Mucosa of stomach (tissue), 1 donor: ENCODE measurements at regions not wholly inside any gene's neighbourhood (a gene's known extent, or its start where the extent isn't known, plus 50 kb on each side); places are given as distances from the start of the nearest gene placed in this dataset.
"Not testable (repeated sequence)": the region's sequence is repeated elsewhere in the genome, so short reads cannot be mapped to it uniquely, and the experiment has no call there.

Experiments used
- H3K27me3 ChIP-seq: one replicate; pipeline ENCODE4 v1.7.0; 2013; ENCODE audit warnings: mild to moderate bottlenecking, low read length; ENCODE audit not compliant: control insufficient read depth, insufficient read depth
- H3K36me3 ChIP-seq: one replicate; pipeline ENCODE4 v1.7.0; 2013; ENCODE audit warnings: low read length; ENCODE audit not compliant: control insufficient read depth, insufficient read depth
- H3K4me1 ChIP-seq: one replicate; pipeline ENCODE4 v1.7.0; 2013; ENCODE audit warnings: mild to moderate bottlenecking, low read length; ENCODE audit not compliant: control insufficient read depth, insufficient read depth
- H3K4me3 ChIP-seq: one replicate; pipeline ENCODE4 v1.7.0; 2013; ENCODE audit warnings: low read length
- H3K9ac ChIP-seq: one replicate; pipeline ENCODE4 v1.7.0; 2013; ENCODE audit warnings: mild to moderate bottlenecking, low read length, moderate library complexity
- H3K9me3 ChIP-seq: one replicate; pipeline ENCODE4 v1.7.0; 2013; ENCODE audit warnings: mild to moderate bottlenecking, low read length, moderate library complexity; ENCODE audit not compliant: control insufficient read depth
- donor health status: Pancreatic carcinoma.

GRCh38 chr6:106790149-106790770, 160.9 kb downstream of the QRSL1 start:
- no peaks in the 10 kb centered on the region for H3K9me3 ChIP-seq
- no peaks in the 10 kb centered on the region for H3K27me3 ChIP-seq
- no peak overlapping the region for H3K9ac ChIP-seq
- peaks cover 13% of the 10 kb centered on the region for H3K4me1 ChIP-seq
- no peak overlapping the region for H3K4me3 ChIP-seq
- no peaks in the 10 kb centered on the region for H3K36me3 ChIP-seq

- Histone ChIP-seq H3K27me3 (no peaks in the 10 kb centered on the region), H3K9ac (no peak overlapping the region), H3K36me3 (no peaks in the 10 kb centered on the region), H3K4me3 (no peak overlapping the region), H3K4me1 (peaks cover 13% of the 10 kb centered on the region), H3K9me3 (no peaks in the 10 kb centered on the region)
These were observed 160.2 kb downstream of the QRSL1 start for GRCh38 chr6:106789428-106790148.

- peaks cover 18% of the 10 kb centered on the region for H3K4me1 ChIP-seq
- H3K4me3 ChIP-seq = no peak overlapping the region
- no peaks in the 10 kb centered on the region for H3K36me3 ChIP-seq
- H3K27me3 ChIP-seq = no peaks in the 10 kb centered on the region
- H3K9ac ChIP-seq = no peak overlapping the region
- H3K9me3 ChIP-seq = no peaks in the 10 kb centered on the region
These were observed 159.4 kb downstream of the QRSL1 start for GRCh38 chr6:106788761-106789160.

- Histone ChIP-seq H3K9me3 (no peaks in the 10 kb centered on the region), H3K9ac (no peak overlapping the region), H3K4me1 (peaks cover 30% of the 10 kb centered on the region), H3K4me3 (no peak overlapping the region), H3K27me3 (no peaks in the 10 kb centered on the region), H3K36me3 (no peaks in the 10 kb centered on the region)
These were observed 158.2 kb downstream of the QRSL1 start for GRCh38 chr6:106787327-106788196.

- no peaks in the 10 kb centered on the region for H3K27me3 ChIP-seq
- no peak overlapping the region for H3K9ac ChIP-seq
- H3K4me3 ChIP-seq = no peak overlapping the region
- no peaks in the 10 kb centered on the region for H3K36me3 ChIP-seq
- H3K9me3 ChIP-seq = no peaks in the 10 kb centered on the region
- H3K4me1 ChIP-seq = peaks cover 42% of the 10 kb centered on the region
These were observed 155.9 kb downstream of the QRSL1 start for GRCh38 chr6:106785298-106785697.

GRCh38 chr6:106783640-106784566, 154.5 kb downstream of the QRSL1 start:
- H3K4me1 ChIP-seq = peaks cover 42% of the 10 kb centered on the region
- H3K4me3 ChIP-seq = no peak overlapping the region
- no peaks in the 10 kb centered on the region for H3K36me3 ChIP-seq
- no peak overlapping the region for H3K9ac ChIP-seq
- no peaks in the 10 kb centered on the region for H3K27me3 ChIP-seq
- H3K9me3 ChIP-seq = no peaks in the 10 kb centered on the region

GRCh38 chr6:106782536-106783285, 153.3 kb downstream of the QRSL1 start:
- Histone ChIP-seq H3K36me3 (no peaks in the 10 kb centered on the region), H3K9ac (no peak overlapping the region), H3K4me1 (peaks cover 39% of the 10 kb centered on the region), H3K4me3 (no peak overlapping the region), H3K27me3 (no peaks in the 10 kb centered on the region), H3K9me3 (no peaks in the 10 kb centered on the region)

- H3K4me3 ChIP-seq, H3K9me3 ChIP-seq, H3K27me3 ChIP-seq, H3K9ac ChIP-seq, H3K36me3 ChIP-seq: not testable (repeated sequence)
- peaks cover 29% of the 10 kb centered on the region for H3K4me1 ChIP-seq
These were observed 150.2 kb downstream of the QRSL1 start for GRCh38 chr6:106779552-106779951.

GRCh38 chr6:106778943-106779342, 149.6 kb downstream of the QRSL1 start:
- no peak overlapping the region for H3K4me3 ChIP-seq
- no peaks in the 10 kb centered on the region for H3K27me3 ChIP-seq
- H3K36me3 ChIP-seq = no peaks in the 10 kb centered on the region
- H3K4me1 ChIP-seq = peaks cover 26% of the 10 kb centered on the region
- no peak overlapping the region for H3K9ac ChIP-seq
- no peaks in the 10 kb centered on the region for H3K9me3 ChIP-seq

- H3K27me3 ChIP-seq = no peaks in the 10 kb centered on the region
- H3K9ac ChIP-seq = no peak overlapping the region
- H3K9me3 ChIP-seq = no peaks in the 10 kb centered on the region
- H3K36me3 ChIP-seq = no peaks in the 10 kb centered on the region
- no peak overlapping the region for H3K4me3 ChIP-seq
- no peaks in the 10 kb centered on the region for H3K4me1 ChIP-seq
These were observed 144.7 kb downstream of the QRSL1 start for GRCh38 chr6:106773996-106774629.

GRCh38 chr6:106773522-106773921, 144.1 kb downstream of the QRSL1 start:
- Histone ChIP-seq H3K9me3 (no peaks in the 10 kb centered on the region), H3K36me3 (no peaks in the 10 kb centered on the region), H3K9ac (no peak overlapping the region)

More at GRCh38 chr6:106773522-106773921, 144.1 kb downstream of the QRSL1 start:
- Histone ChIP-seq H3K27me3 (no peaks in the 10 kb centered on the region), H3K4me3 (no peak overlapping the region), H3K4me1 (no peaks in the 10 kb centered on the region)
